ENCODE measurements at regions not wholly inside any gene's neighbourhood (a gene's known extent, or its start where the extent isn't known, plus 50 kb on each side); places are given as distances from the start of the nearest gene placed in this dataset.
A peak's percentile ranks its signal among the peaks of the same experiment; 100 is the strongest.

DNA sequence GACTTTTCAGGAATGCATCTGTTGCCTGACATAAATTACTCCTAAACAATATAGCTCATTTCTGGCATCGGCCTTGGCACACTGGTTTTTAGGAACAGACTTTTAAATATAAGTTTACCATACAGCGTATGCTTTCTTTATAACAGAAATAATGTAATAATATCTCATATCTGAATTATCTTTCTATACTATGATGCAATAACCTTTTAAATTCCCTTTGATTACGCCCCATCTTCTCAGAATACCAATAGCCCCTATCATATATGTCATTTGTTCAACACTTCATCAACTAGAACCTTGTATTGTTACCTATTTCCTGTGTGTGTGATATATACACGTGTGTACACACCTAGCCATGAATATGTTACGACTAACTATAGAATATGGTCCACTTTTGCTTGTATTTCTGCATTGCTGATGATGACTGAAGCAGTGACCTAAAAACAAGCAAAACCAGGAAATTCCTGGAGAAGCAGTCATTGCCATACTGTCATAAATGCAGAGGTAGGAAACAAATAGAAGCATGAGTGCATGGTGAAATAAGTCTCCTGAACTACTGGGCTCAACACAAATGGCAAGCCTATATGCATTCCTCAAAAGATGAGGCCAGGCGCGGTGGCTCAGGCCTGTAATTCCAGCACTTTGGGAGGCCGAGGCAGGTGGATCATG, 618.4 kb upstream of the NRP1 start:
- DNase-seq (ENCODE audit: low read depth, low spot score), result peak; percentile 66
- TF ChIP-seq, protein P1, sequence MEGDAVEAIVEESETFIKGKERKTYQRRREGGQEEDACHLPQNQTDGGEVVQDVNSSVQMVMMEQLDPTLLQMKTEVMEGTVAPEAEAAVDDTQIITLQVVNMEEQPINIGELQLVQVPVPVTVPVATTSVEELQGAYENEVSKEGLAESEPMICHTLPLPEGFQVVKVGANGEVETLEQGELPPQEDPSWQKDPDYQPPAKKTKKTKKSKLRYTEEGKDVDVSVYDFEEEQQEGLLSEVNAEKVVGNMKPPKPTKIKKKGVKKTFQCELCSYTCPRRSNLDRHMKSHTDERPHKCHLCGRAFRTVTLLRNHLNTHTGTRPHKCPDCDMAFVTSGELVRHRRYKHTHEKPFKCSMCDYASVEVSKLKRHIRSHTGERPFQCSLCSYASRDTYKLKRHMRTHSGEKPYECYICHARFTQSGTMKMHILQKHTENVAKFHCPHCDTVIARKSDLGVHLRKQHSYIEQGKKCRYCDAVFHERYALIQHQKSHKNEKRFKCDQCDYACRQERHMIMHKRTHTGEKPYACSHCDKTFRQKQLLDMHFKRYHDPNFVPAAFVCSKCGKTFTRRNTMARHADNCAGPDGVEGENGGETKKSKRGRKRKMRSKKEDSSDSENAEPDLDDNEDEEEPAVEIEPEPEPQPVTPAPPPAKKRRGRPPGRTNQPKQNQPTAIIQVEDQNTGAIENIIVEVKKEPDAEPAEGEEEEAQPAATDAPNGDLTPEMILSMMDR (IDR thresholded peaks at IDR 0.05; ENCODE audit: low read depth, low read length), result no peak
- in situ Hi-C loops (cut with HindIII; ENCODE audit: low sequenced_read_pairs), result no loop called here
- no peak overlapping the region for H3K4me3 ChIP-seq (ENCODE audit: low read depth, low read length)

DNA sequence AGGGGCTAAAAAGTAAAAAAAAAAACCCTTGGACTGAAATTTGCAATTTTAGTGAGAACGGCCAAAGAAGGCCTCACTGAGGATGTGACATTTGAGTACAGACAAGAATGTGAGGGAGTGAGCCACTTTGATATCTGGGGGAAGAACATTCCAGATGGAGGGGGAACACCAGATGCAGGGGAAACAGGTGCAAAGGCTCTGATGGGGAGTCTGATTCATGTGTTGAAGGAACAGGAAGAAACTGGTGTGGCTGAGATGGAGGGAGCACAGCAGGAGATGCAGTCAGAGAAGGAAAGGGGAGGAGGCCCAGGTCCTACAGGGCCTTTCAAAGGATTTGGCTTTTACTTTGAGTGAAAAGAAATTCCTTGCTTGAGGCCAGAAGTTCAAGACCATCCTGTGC, 615.7 kb upstream of the NRP1 start:
- TF ChIP-seq, protein P1 (IDR thresholded peaks at IDR 0.05; ENCODE audit: low read depth, low read length), result no peak
- in situ Hi-C loops (cut with HindIII; ENCODE audit: low sequenced_read_pairs), result no loop called here
- H3K4me3 ChIP-seq (ENCODE audit: low read depth, low read length), result no peak overlapping the region
- no peak for DNase-seq (ENCODE audit: low read depth, low spot score)

- in situ Hi-C loops (cut with HindIII; ENCODE audit: low sequenced_read_pairs), result no loop called here
- no peak overlapping the region for H3K4me3 ChIP-seq (ENCODE audit: low read depth, low read length)
- DNase-seq (ENCODE audit: low read depth, low spot score), result no peak
- TF ChIP-seq, protein P1 (IDR thresholded peaks at IDR 0.05; ENCODE audit: low read depth, low read length), result no peak
Observed at GRCh38 chr10:33947544-33947943, 613.1 kb upstream of the NRP1 start.

DNA sequence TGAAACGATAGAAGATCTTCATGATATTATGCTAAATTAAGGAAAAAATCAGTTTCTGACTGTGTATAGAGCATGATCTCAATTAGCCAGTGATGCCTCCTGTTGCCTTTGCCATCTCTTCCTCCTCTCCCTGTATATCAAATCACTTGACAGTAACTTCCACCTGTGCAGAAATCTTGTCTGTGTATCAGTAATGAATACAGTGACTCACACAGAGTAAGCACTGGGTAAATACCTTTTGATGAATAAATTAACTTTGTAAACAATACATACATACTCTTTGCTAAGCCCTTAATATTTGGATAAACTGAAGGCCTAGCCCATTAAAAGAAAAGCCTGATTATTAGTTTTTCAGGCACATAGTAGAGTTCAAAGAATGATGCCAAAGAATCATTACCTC, 610.6 kb upstream of the NRP1 start:
- TF ChIP-seq, protein P1 (IDR thresholded peaks at IDR 0.05; ENCODE audit: low read depth, low read length), result no peak
- DNase-seq (ENCODE audit: low read depth, low spot score), result no peak
- H3K4me3 ChIP-seq (ENCODE audit: low read depth, low read length), result no peak overlapping the region
- in situ Hi-C loops (cut with HindIII; ENCODE audit: low sequenced_read_pairs), result no loop called here

- no peak for DNase-seq (ENCODE audit: low read depth, low spot score)
- H3K4me3 ChIP-seq (ENCODE audit: low read depth, low read length), result no peak overlapping the region
- TF ChIP-seq, protein P1 (IDR thresholded peaks at IDR 0.05; ENCODE audit: low read depth, low read length), result no peak
- in situ Hi-C loops (cut with HindIII; ENCODE audit: low sequenced_read_pairs), result no loop called here
Observed at GRCh38 chr10:33942508-33942907, 608.0 kb upstream of the NRP1 start.

- no peak for DNase-seq (ENCODE audit: low read depth, low spot score)
- no peak overlapping the region for H3K4me3 ChIP-seq (ENCODE audit: low read depth, low read length)
- in situ Hi-C loops (cut with HindIII; ENCODE audit: low sequenced_read_pairs), result no loop called here
- TF ChIP-seq, protein P1 (IDR thresholded peaks at IDR 0.05; ENCODE audit: low read depth, low read length), result no peak
Observed at GRCh38 chr10:33939892-33940291, 605.4 kb upstream of the NRP1 start.

Measured in astrocyte of the spinal cord (primary cell).